BE2C (cell line): ENCODE measurements at regions not wholly inside any gene's neighbourhood (a gene's known extent, or its start where the extent isn't known, plus 50 kb on each side); places are given as distances from the start of the nearest gene placed in this dataset.
"Not testable (repeated sequence)": the region's sequence is repeated elsewhere in the genome, so short reads cannot be mapped to it uniquely, and the experiment has no call there.

Source experiments
- DNase-seq: peaks from one replicate; pipeline ENCODE4 v3.0.0-alpha.2; 2020
- H3K27me3 ChIP-seq: fragments of 250-450 bp; sonication (Bioruptor Pico); 2 replicates; pipeline ENCODE4 v1.5.1; 2020; ENCODE audit warnings: mild to moderate bottlenecking
- H3K36me3 ChIP-seq: fragments of 250-450 bp; sonication (Bioruptor Pico); 2 replicates; pipeline ENCODE4 v1.5.1; 2020; ENCODE audit warnings: mild to moderate bottlenecking
- H3K4me1 ChIP-seq: fragments of 250-450 bp; sonication (Bioruptor Pico); 2 replicates; pipeline ENCODE4 v1.5.1; 2020
- H3K4me3 ChIP-seq: 2 replicates; pipeline ENCODE4 v1.5.1; 2011; ENCODE audit warnings: low read depth, low read length
- H3K9me3 ChIP-seq: fragments of 250-450 bp; sonication (Bioruptor Pico); 2 replicates; pipeline ENCODE4 v1.5.1; 2020
- TF ChIP-seq, protein P1 (sequence below): IDR thresholded peaks from 2 replicates; pipeline ENCODE4 v1.5.1; 2012; ENCODE audit warnings: mild to moderate bottlenecking, low read depth, low read length

DNA sequence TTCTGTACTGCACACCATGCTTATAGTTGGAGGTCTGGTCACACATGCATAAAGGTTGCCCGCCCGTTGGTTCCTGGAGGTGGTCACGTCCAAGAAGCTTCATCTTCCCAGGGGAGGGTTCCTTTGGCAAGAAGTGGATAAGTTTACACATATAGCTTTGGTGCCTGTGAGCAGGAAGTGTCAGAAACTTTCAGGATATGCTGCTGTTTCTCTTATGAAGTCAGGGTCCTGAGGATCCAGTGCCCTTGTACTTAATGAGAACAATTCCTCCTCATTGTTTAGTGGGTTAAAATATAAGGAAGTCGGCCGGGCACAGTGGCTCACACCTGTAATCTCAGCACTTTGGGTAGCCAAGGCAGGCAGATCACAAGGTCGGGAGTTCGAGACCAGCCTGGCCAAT, 115.5 kb upstream of the DUSP22 start:
- TF ChIP-seq, protein P1, sequence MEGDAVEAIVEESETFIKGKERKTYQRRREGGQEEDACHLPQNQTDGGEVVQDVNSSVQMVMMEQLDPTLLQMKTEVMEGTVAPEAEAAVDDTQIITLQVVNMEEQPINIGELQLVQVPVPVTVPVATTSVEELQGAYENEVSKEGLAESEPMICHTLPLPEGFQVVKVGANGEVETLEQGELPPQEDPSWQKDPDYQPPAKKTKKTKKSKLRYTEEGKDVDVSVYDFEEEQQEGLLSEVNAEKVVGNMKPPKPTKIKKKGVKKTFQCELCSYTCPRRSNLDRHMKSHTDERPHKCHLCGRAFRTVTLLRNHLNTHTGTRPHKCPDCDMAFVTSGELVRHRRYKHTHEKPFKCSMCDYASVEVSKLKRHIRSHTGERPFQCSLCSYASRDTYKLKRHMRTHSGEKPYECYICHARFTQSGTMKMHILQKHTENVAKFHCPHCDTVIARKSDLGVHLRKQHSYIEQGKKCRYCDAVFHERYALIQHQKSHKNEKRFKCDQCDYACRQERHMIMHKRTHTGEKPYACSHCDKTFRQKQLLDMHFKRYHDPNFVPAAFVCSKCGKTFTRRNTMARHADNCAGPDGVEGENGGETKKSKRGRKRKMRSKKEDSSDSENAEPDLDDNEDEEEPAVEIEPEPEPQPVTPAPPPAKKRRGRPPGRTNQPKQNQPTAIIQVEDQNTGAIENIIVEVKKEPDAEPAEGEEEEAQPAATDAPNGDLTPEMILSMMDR = no peak
- no peaks in the 10 kb centered on the region for H3K9me3 ChIP-seq

DNA sequence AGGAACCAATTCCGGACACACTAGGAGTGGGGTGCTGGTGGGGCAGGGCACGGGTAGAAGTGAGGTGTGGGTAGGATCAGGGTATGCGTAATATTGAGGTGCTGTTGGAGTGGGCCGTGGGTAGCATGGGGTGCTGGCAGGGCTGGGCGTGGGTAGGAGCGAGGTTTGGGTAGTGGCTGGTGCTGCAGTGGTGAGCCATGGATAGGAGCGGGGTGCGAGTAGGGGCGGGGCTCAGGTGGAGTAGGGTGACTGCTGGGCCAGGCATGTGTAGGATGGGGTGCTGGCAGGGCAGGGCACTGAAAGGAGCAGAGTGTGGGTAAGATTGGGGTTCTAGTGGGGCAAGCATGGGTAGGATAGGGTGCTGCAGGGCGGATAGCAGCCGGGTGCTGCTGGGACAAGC, 114.2 kb upstream of the DUSP22 start:
- DNase-seq = no peak
- H3K4me1 ChIP-seq = no peaks in the 10 kb centered on the region

More for the DNA sequence above, 115.5 kb upstream of the DUSP22 start:
- H3K4me1 ChIP-seq = no peaks in the 10 kb centered on the region
- H3K36me3 ChIP-seq = no peaks in the 10 kb centered on the region
- DNase-seq = no peak
- H3K27me3 ChIP-seq = no peaks in the 10 kb centered on the region
- no peak overlapping the region for H3K4me3 ChIP-seq

DNA sequence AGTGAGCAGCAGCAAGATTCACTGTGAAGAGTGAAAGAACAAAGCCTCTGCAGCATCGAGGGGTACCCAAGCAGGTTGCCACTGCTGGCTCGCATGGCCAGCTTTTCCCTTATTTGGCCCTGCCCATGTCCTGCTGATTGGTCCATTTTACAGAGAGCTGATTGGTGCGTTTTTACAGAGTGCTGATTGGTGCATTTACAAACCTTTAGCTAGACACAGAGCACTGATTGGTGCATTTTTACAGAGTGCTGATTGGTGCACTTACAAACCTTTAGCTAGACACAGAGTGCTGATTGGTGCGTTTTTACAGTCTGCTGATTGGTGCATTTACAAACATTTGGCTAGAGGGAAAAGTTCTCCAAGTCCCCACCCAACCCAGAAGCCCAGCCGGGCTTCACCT, 113.4 kb upstream of the DUSP22 start:
- H3K4me3 ChIP-seq, H3K36me3 ChIP-seq, H3K4me1 ChIP-seq, DNase-seq, H3K9me3 ChIP-seq, H3K27me3 ChIP-seq: not testable (repeated sequence)

More for the DNA sequence above, 114.2 kb upstream of the DUSP22 start:
- TF ChIP-seq, protein P1 = no peak
- H3K9me3 ChIP-seq = no peaks in the 10 kb centered on the region
- H3K4me3 ChIP-seq = no peak overlapping the region
- no peaks in the 10 kb centered on the region for H3K36me3 ChIP-seq
- no peaks in the 10 kb centered on the region for H3K27me3 ChIP-seq

DNA sequence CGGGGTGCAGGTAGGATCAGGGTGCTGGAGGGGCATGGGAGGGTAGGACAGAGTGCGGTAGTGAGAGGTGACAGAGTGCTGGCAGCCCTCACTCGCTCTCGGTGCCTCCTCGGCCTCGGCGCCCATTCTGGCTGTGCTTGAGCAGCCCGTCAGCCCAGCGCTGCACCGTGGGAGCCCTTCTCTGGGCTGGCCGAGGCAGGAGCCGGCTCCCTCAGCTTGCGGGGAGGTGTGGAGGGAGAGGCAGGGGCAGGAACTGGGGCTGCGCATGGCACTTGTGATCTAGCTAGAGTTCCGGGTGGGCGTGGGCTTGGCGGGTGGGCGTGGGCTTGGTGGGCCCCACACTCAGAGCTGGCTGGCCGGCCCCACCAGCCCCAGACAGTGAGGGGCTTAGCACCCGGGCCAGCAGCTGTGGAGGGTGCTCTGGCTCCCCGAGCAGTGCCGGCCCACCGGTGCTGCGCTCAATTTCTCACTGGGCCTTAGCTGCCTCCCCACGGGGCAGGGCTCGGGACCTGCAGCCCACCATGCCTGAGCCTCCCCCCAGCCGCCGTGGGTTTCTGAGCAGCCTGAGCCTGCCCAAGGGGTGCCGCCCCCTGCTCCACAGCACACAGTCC, 112.8 kb upstream of the DUSP22 start:
- H3K27me3 ChIP-seq = no peaks in the 10 kb centered on the region; the same call in 1 of the 2 replicates
- no peaks in the 10 kb centered on the region for H3K36me3 ChIP-seq
- DNase-seq = no peak
- no peak overlapping the region for H3K4me3 ChIP-seq
- no peaks in the 10 kb centered on the region for H3K4me1 ChIP-seq
- H3K9me3 ChIP-seq = no peaks in the 10 kb centered on the region
- TF ChIP-seq, protein P1 = no peak

DNA sequence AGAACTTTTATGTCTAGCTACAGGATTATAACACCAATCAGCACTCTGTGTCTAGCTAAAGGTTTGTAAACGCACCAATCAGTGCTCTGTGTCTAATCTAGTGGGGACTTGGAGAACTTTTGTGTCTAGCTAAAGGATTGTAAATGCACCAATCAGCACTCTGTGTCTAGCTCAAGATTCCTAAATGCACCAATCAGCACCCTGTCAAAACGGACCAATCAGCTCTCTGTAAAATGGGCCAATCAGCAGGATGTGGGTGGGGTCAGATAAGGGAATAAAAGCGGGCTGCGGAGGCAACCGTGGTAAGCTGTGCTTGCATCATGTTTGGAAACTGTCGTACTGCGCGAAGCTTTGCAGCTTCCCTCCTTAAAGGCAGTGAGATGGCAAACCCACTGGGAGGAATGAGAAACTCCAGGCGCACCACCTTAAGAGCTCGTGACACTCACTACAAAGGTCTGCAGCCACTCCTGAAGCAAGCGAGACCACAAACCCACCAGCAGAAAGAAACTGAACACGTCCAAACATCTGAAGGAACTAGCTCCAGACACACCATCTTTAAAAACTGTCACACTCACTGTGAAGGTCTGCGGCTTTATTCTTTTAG, 112.1 kb upstream of the DUSP22 start:
- H3K36me3 ChIP-seq, H3K4me3 ChIP-seq, H3K27me3 ChIP-seq, H3K9me3 ChIP-seq, DNase-seq, H3K4me1 ChIP-seq: not testable (repeated sequence)

DNA sequence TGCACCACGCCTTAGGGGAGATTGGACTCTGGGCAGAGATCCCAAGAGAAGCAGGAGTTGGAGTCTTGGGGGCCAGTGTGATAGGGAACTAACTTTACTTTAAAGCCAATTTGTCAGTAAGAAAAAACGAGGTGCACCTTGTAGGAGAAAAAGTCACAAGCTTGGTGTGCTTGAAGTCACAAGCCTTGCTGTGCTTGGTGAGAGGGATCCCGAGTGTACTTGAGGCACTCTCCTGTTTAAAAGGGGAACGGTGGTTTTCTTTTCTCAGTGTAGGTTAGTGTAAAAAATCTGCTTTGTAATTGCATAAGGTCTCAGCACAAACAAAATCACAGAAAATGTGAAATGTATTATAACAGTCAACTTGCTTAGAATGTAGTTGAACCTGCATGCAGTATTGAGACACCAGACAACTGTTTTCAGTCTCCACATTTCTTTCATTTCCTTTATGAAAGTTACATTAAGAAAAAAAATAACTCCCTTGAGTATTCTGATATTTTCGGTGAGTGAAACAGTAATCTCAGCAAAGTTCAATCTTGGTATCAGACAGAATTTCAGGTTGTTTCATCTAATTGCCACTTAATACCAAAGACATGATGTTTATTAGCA, 111.1 kb upstream of the DUSP22 start:
- no peak for DNase-seq
- Histone ChIP-seq H3K27me3 (no peaks in the 10 kb centered on the region; the same call in 1 of the 2 replicates), H3K36me3 (no peaks in the 10 kb centered on the region), H3K4me3 (no peak overlapping the region), H3K4me1 (no peaks in the 10 kb centered on the region), H3K9me3 (no peaks in the 10 kb centered on the region)
- TF ChIP-seq, protein P1 = no peak

DNA sequence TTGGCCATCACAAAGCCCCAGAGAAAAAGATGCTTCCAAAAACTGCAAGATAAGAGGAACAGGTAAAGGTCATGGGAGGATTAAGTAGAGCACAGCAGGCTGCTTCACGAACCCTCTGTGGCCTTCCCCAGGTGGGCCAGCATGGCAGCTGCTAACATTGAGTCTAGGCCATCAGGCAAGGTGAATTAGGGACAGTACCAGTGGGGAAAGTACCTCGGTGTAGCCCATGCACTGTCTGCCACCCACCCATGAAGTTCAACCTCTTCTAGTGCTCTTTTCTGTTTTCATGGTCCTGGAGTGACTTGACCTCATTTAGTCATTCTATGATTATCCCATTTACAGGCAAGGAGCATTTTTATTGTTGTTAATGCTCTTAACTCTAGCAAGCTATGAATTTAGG, 108.6 kb upstream of the DUSP22 start:
- H3K36me3 ChIP-seq = no peaks in the 10 kb centered on the region
- H3K4me3 ChIP-seq = no peak overlapping the region
- no peaks in the 10 kb centered on the region for H3K4me1 ChIP-seq
- DNase-seq = no peak
- H3K27me3 ChIP-seq = no peaks in the 10 kb centered on the region; the same call in 1 of the 2 replicates
- TF ChIP-seq, protein P1 = no peak
- H3K9me3 ChIP-seq = no peaks in the 10 kb centered on the region
